HEK293T (cell line): ENCODE measurements at regions not wholly inside any gene's neighbourhood (a gene's known extent, or its start where the extent isn't known, plus 50 kb on each side); places are given as distances from the start of the nearest gene placed in this dataset.
"Not testable (repeated sequence)": the region's sequence is repeated elsewhere in the genome, so short reads cannot be mapped to it uniquely, and the experiment has no call there.

Experiments used
- CTCF ChIA-PET: fragments of 350-600 bp; formaldehyde crosslinking; extraction: SDS; loops from one replicate; lab custom pipeline; 2021; ENCODE audit warnings: antibody characterized with exemption, inconsistent platforms; lab: Yijun Ruan, JAX
- POLR2A ChIA-PET: fragments of 350-600 bp; formaldehyde crosslinking; extraction: SDS; loops from one replicate; lab custom pipeline; 2020; ENCODE audit warnings: antibody characterized with exemption, inconsistent platforms; lab: Yijun Ruan, JAX
- DNase-seq: peaks from one replicate; pipeline ENCODE4 v3.0.0; 2012; ENCODE audit warnings: mixed read lengths; ENCODE audit errors: extremely low spot score
- ARNT ChIP-seq: fragments of 450-650 bp; IDR thresholded peaks from 2 replicates; pipeline ENCODE4 v1.6.1; 2017; ENCODE audit warnings: mild to moderate bottlenecking
- BHLHE40 ChIP-seq: fragments of 450-650 bp; IDR thresholded peaks from 2 replicates; pipeline ENCODE4 v1.6.1; 2016; ENCODE audit warnings: mild to moderate bottlenecking, moderate library complexity, borderline replicate concordance
- CTBP1 ChIP-seq: fragments of 450-650 bp; IDR thresholded peaks from 2 replicates; pipeline ENCODE4 v1.6.1; 2016; ENCODE audit warnings: borderline replicate concordance
- ELF4 ChIP-seq: fragments of 450-650 bp; IDR thresholded peaks from 2 replicates; pipeline ENCODE4 v1.6.1; 2017; ENCODE audit warnings: antibody characterized with exemption
- FOXA1 ChIP-seq: fragments of 450-650 bp; IDR thresholded peaks from 2 replicates; pipeline ENCODE4 v1.6.1; 2016; ENCODE audit warnings: mild to moderate bottlenecking
- FOXK2 ChIP-seq: fragments of 450-650 bp; IDR thresholded peaks from 2 replicates; pipeline ENCODE4 v1.6.1; 2016; ENCODE audit warnings: mild to moderate bottlenecking
- FOXM1 ChIP-seq: fragments of 450-650 bp; IDR thresholded peaks from 2 replicates; pipeline ENCODE4 v1.6.1; 2017; ENCODE audit warnings: mild to moderate bottlenecking, borderline replicate concordance
- HDGF ChIP-seq: fragments of 450-650 bp; IDR thresholded peaks from 2 replicates; pipeline ENCODE4 v1.6.1; 2017; ENCODE audit warnings: antibody characterized with exemption, borderline replicate concordance
- L3MBTL2 ChIP-seq: fragments of 450-650 bp; conservative IDR thresholded peaks from 2 replicates; pipeline ENCODE4 v1.6.1; 2016; ENCODE audit warnings: mild to moderate bottlenecking
- LEF1 ChIP-seq: fragments of 450-650 bp; IDR thresholded peaks from 2 replicates; pipeline ENCODE4 v1.6.1; 2017; ENCODE audit warnings: mild to moderate bottlenecking, borderline replicate concordance
- NFRKB ChIP-seq: fragments of 450-650 bp; IDR thresholded peaks from 2 replicates; pipeline ENCODE4 v1.6.1; 2016; ENCODE audit warnings: mild to moderate bottlenecking, moderate library complexity
- PKNOX1 ChIP-seq: fragments of 450-650 bp; IDR thresholded peaks from 2 replicates; pipeline ENCODE4 v1.6.1; 2016
- SP1 ChIP-seq: fragments of 450-650 bp; IDR thresholded peaks from 2 replicates; pipeline ENCODE4 v1.6.1; 2017
- SUZ12 ChIP-seq: fragments of 450-650 bp; IDR thresholded peaks from 2 replicates; pipeline ENCODE4 v1.6.1; 2016; ENCODE audit warnings: mild to moderate bottlenecking
- TARDBP ChIP-seq: fragments of 450-650 bp; IDR thresholded peaks from 2 replicates; pipeline ENCODE4 v1.6.1; 2016
- ZNF384 ChIP-seq: fragments of 450-650 bp; IDR thresholded peaks from 2 replicates; pipeline ENCODE4 v1.6.1; 2016

- ChIA-PET CTCF (no interaction called here), POLR2A (no interaction called here)
- TF ChIP-seq HDGF: no peak
- TF ChIP-seq SP1: no peak
- DNase-seq: no peak
These were observed 195.7 kb upstream of the IGFBP7 start for GRCh38 chr4:57305836-57306235.

DNA sequence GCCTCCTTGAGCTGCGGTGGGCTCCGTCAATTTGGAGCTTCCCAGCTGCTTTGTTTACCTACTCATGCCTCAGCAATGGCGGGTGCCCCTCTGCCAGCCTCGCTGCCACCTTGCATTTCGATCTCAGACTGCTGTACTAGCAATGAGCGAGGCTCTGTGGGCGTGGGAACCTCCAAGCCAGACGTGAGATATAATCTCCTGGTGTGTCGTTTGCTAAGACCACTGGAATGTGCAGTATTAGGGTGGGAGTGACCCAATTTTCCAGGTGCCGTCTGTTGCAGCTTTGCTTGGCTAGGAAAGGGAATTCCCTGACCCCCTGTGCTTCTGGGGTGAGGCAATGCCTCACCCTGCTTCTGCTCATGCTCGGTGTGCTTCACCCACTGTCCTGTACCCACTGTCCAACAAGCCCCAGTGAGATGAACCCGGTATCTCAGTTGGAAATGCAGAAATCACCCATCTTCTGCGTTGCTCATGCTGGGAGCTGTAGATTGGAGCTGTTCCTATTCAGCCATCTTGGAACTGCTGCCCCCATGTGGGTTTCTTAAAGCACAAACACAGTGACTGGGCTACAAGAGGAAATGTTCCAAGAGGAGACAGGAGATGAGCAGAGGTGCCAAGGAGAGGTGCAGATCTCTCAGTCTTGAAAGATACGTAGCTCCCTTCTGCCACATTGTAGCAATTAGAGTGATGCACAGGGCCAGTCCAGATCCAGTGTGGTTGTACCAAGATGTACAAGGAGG is 193.0 kb upstream of the IGFBP7 start:
- no peak for DNase-seq
- TF ChIP-seq ARNT (no peak), SUZ12 (no peak), TARDBP (no peak), L3MBTL2 (no peak), FOXK2 (no peak), BHLHE40 (no peak), ZNF384 (no peak), NFRKB (no peak), PKNOX1 (no peak), HDGF (no peak), SP1 (no peak), CTBP1 (no peak), FOXM1 (no peak), FOXA1 (no peak), LEF1 (no peak), ELF4 (no peak)
- ChIA-PET POLR2A (no interaction called here), CTCF (no interaction called here)

GRCh38 chr4:57300300-57300699 is 190.1 kb upstream of the IGFBP7 start:
- POLR2A ChIA-PET, CTCF ChIA-PET, DNase-seq: not testable (repeated sequence)

GRCh38 chr4:57291911-57292310 is 181.7 kb upstream of the IGFBP7 start:
- no peak for TF ChIP-seq SP1
- TF ChIP-seq FOXA1: no peak
- no peak for TF ChIP-seq SUZ12
- no peak for TF ChIP-seq PKNOX1
- no peak for TF ChIP-seq HDGF
- no peak for TF ChIP-seq BHLHE40
- TF ChIP-seq ZNF384: no peak
- TF ChIP-seq TARDBP: no peak
- TF ChIP-seq FOXK2: no peak
- no peak for TF ChIP-seq NFRKB
- no peak for TF ChIP-seq L3MBTL2
- no peak for TF ChIP-seq ARNT
- TF ChIP-seq FOXM1: no peak
- no peak for TF ChIP-seq LEF1
- TF ChIP-seq ELF4: no peak
- no peak for TF ChIP-seq CTBP1
- ChIA-PET POLR2A (no interaction called here), CTCF (interaction anchor here (0.6 kb wide), 1 partner anchor 568 kb away, joined by 3 read pairs; no protein-coding TSS in a partner anchor)
- no peak for DNase-seq

- TF ChIP-seq L3MBTL2 (no peak), ZNF384 (no peak), CTBP1 (no peak), TARDBP (no peak), LEF1 (no peak), ARNT (no peak), FOXM1 (no peak), PKNOX1 (no peak), BHLHE40 (no peak), ELF4 (no peak), SP1 (no peak), NFRKB (no peak), SUZ12 (no peak)
- POLR2A ChIA-PET: no interaction called here
- CTCF ChIA-PET: no interaction called here
- no peak for DNase-seq
These were observed 177.8 kb upstream of the IGFBP7 start for GRCh38 chr4:57287687-57288604.

DNA sequence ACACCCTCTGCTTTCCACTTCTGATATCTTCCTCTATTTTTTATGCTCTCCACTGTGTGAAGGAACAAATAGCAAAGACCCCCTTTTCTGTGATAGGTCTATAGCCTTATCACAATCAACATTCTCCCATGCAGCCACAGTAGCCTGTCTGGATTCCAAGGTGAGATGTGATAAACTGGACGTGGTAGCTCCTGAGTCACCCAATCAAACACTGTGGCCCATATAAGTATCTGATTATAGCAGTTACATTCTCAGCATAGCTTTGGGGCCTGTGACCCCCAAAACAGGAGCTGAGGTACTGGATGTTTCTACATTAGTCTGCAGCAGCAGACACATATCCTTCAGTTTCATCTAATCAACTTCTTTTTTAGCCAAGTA is 172.7 kb upstream of the IGFBP7 start:
- ChIA-PET POLR2A (no interaction called here), CTCF (no interaction called here)
- no peak for DNase-seq
- TF ChIP-seq FOXM1: no peak
- no peak for TF ChIP-seq FOXK2
- no peak for TF ChIP-seq BHLHE40
- TF ChIP-seq CTBP1: no peak
- TF ChIP-seq ELF4: no peak
- TF ChIP-seq NFRKB: no peak
- no peak for TF ChIP-seq TARDBP
- no peak for TF ChIP-seq ARNT
- no peak for TF ChIP-seq ZNF384
- TF ChIP-seq L3MBTL2: no peak
- TF ChIP-seq FOXA1: no peak
- no peak for TF ChIP-seq HDGF
- TF ChIP-seq SUZ12: no peak
- no peak for TF ChIP-seq SP1
- TF ChIP-seq PKNOX1: no peak
- no peak for TF ChIP-seq LEF1
